ENCODE measurements at regions not wholly inside any gene's neighbourhood (a gene's known extent, or its start where the extent isn't known, plus 50 kb on each side); places are given as distances from the start of the nearest gene placed in this dataset.

- Histone ChIP-seq H3K27me3 (ENCODE audit: insufficient read depth, poor library complexity, severe bottlenecking) (no peaks in the 10 kb centered on the region), H3K4me3 (replicated peaks; ENCODE audit: insufficient read depth, low read length) (no peak overlapping the region), H3K27ac (replicated peaks) (no peak overlapping the region)
- TF ChIP-seq REST (IDR thresholded peaks at IDR 0.05; ENCODE audit: insufficient replicate concordance, low read depth), result no peak
- TF ChIP-seq POLR2AphosphoS5 (IDR thresholded peaks at IDR 0.05; ENCODE audit: low read depth), result no peak
- TF ChIP-seq GABPA (IDR thresholded peaks at IDR 0.05; ENCODE audit: low read depth), result no peak
- TF ChIP-seq CTCF (IDR thresholded peaks at IDR 0.05; ENCODE audit: insufficient read depth, low read length), result no peak
- no peak for TF ChIP-seq SPI1 (IDR thresholded peaks at IDR 0.05; ENCODE audit: borderline replicate concordance, low read depth)
- DNase-seq (ENCODE audit: low read depth in 1 of 2, low spot score in 1 of 2), result no peak
Observed at GRCh38 chr1:239677362-239677761, 291.0 kb downstream of the CHRM3 start.

- no peak overlapping the region for H3K27ac ChIP-seq (replicated peaks)
- no peak for DNase-seq (ENCODE audit: low read depth in 1 of 2, low spot score in 1 of 2)
- no peak overlapping the region for H3K4me3 ChIP-seq (replicated peaks; ENCODE audit: insufficient read depth, low read length)
- TF ChIP-seq POLR2AphosphoS5 (IDR thresholded peaks at IDR 0.05; ENCODE audit: low read depth) (no peak), GABPA (IDR thresholded peaks at IDR 0.05; ENCODE audit: low read depth) (no peak)
- H3K27me3 ChIP-seq (ENCODE audit: insufficient read depth, poor library complexity, severe bottlenecking), result no peaks in the 10 kb centered on the region
Observed at GRCh38 chr1:239678181-239678580, 291.8 kb downstream of the CHRM3 start.

- no peak overlapping the region for H3K4me3 ChIP-seq (replicated peaks; ENCODE audit: insufficient read depth, low read length)
- H3K27me3 ChIP-seq (ENCODE audit: insufficient read depth, poor library complexity, severe bottlenecking), result no peaks in the 10 kb centered on the region
- no peak for DNase-seq (ENCODE audit: low read depth in 1 of 2, low spot score in 1 of 2)
- H3K27ac ChIP-seq (replicated peaks), result no peak overlapping the region
- TF ChIP-seq SPI1 (IDR thresholded peaks at IDR 0.05; ENCODE audit: borderline replicate concordance, low read depth) (no peak), GABPA (IDR thresholded peaks at IDR 0.05; ENCODE audit: low read depth) (no peak), CTCF (IDR thresholded peaks at IDR 0.05; ENCODE audit: insufficient read depth, low read length) (no peak), POLR2AphosphoS5 (IDR thresholded peaks at IDR 0.05; ENCODE audit: low read depth) (no peak)
Observed at GRCh38 chr1:239682046-239682445, 295.7 kb downstream of the CHRM3 start.

GRCh38 chr1:239682960-239683359 lies 296.6 kb downstream of the CHRM3 start:
- Histone ChIP-seq H3K4me3 (replicated peaks; ENCODE audit: insufficient read depth, low read length) (no peak overlapping the region), H3K27me3 (ENCODE audit: insufficient read depth, poor library complexity, severe bottlenecking) (no peaks in the 10 kb centered on the region), H3K27ac (replicated peaks) (no peak overlapping the region)
- no peak for DNase-seq (ENCODE audit: low read depth in 1 of 2, low spot score in 1 of 2)
- TF ChIP-seq POLR2AphosphoS5 (IDR thresholded peaks at IDR 0.05; ENCODE audit: low read depth), result no peak
- TF ChIP-seq REST (IDR thresholded peaks at IDR 0.05; ENCODE audit: insufficient replicate concordance, low read depth), result no peak
- no peak for TF ChIP-seq GABPA (IDR thresholded peaks at IDR 0.05; ENCODE audit: low read depth)
- no peak for TF ChIP-seq CTCF (IDR thresholded peaks at IDR 0.05; ENCODE audit: insufficient read depth, low read length)
- no peak for TF ChIP-seq SPI1 (IDR thresholded peaks at IDR 0.05; ENCODE audit: borderline replicate concordance, low read depth)
